ENCODE measurements at regions not wholly inside any gene's neighbourhood (a gene's known extent, or its start where the extent isn't known, plus 50 kb on each side); places are given as distances from the start of the nearest gene placed in this dataset.
A peak's percentile ranks its signal among the peaks of the same experiment; 100 is the strongest.
"Not testable (repeated sequence)": the region's sequence is repeated elsewhere in the genome, so short reads cannot be mapped to it uniquely, and the experiment has no call there.

- peaks cover 11% of the 10 kb centered on the region for H3K36me3 Mint-ChIP-seq (ENCODE audit: low read depth)
- not testable (repeated sequence) for H3K27ac Mint-ChIP-seq; H3K4me3 Mint-ChIP-seq; H3K27me3 Mint-ChIP-seq (ENCODE audit: low read depth); H3K4me1 Mint-ChIP-seq
- H3K9me3 Mint-ChIP-seq, result peaks cover 34% of the 10 kb centered on the region
Observed at GRCh38 chr9:65384759-65385654, 100.0 kb upstream of the FOXD4L5 start.

GRCh38 chr9:65384066-65384465, 99.1 kb upstream of the FOXD4L5 start:
- H3K4me3 Mint-ChIP-seq; H3K27ac Mint-ChIP-seq; H3K36me3 Mint-ChIP-seq (ENCODE audit: low read depth); H3K27me3 Mint-ChIP-seq (ENCODE audit: low read depth); H3K4me1 Mint-ChIP-seq: not testable (repeated sequence)
- peaks cover 30% of the 10 kb centered on the region for H3K9me3 Mint-ChIP-seq

GRCh38 chr9:65383646-65384045, 98.6 kb upstream of the FOXD4L5 start:
- not testable (repeated sequence) for H3K36me3 Mint-ChIP-seq (ENCODE audit: low read depth); H3K4me1 Mint-ChIP-seq; H3K27ac Mint-ChIP-seq; H3K27me3 Mint-ChIP-seq (ENCODE audit: low read depth)
- Mint-ChIP-seq H3K9me3 (peaks cover 29% of the 10 kb centered on the region), H3K4me3 (peak overlapping the region; percentile 31 to 55 (median 54))

GRCh38 chr9:65382701-65383318, 97.8 kb upstream of the FOXD4L5 start:
- H3K9me3 Mint-ChIP-seq, result peaks cover 26% of the 10 kb centered on the region
- not testable (repeated sequence) for H3K4me3 Mint-ChIP-seq; H3K4me1 Mint-ChIP-seq; H3K27me3 Mint-ChIP-seq (ENCODE audit: low read depth); H3K36me3 Mint-ChIP-seq (ENCODE audit: low read depth); H3K27ac Mint-ChIP-seq
